ENCODE measurements at regions not wholly inside any gene's neighbourhood (a gene's known extent, or its start where the extent isn't known, plus 50 kb on each side); places are given as distances from the start of the nearest gene placed in this dataset.
"Not testable (repeated sequence)": the region's sequence is repeated elsewhere in the genome, so short reads cannot be mapped to it uniquely, and the experiment has no call there.

GRCh38 chr10:28445516-28445915 lies 87.4 kb upstream of the WAC start:
- no peaks in the 10 kb centered on the region for H3K27me3 ChIP-seq
- no peak overlapping the region for H3K27ac ChIP-seq
- intact Hi-C loops (cut with DNase I), result no loop called here
- DNase-seq, result no peak
- TF ChIP-seq, protein P1, sequence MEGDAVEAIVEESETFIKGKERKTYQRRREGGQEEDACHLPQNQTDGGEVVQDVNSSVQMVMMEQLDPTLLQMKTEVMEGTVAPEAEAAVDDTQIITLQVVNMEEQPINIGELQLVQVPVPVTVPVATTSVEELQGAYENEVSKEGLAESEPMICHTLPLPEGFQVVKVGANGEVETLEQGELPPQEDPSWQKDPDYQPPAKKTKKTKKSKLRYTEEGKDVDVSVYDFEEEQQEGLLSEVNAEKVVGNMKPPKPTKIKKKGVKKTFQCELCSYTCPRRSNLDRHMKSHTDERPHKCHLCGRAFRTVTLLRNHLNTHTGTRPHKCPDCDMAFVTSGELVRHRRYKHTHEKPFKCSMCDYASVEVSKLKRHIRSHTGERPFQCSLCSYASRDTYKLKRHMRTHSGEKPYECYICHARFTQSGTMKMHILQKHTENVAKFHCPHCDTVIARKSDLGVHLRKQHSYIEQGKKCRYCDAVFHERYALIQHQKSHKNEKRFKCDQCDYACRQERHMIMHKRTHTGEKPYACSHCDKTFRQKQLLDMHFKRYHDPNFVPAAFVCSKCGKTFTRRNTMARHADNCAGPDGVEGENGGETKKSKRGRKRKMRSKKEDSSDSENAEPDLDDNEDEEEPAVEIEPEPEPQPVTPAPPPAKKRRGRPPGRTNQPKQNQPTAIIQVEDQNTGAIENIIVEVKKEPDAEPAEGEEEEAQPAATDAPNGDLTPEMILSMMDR (IDR thresholded peaks at IDR 0.05), result no peak
- H3K4me1 ChIP-seq, result no peaks in the 10 kb centered on the region
- H3K36me3 ChIP-seq, result no peaks in the 10 kb centered on the region
- no peaks in the 10 kb centered on the region for H3K9me3 ChIP-seq
- no peak for ATAC-seq
- H3K4me3 ChIP-seq, result no peak overlapping the region

GRCh38 chr10:28449382-28449781 lies 83.5 kb upstream of the WAC start:
- H3K4me1 ChIP-seq, result no peaks in the 10 kb centered on the region
- H3K27me3 ChIP-seq, result no peaks in the 10 kb centered on the region
- no peaks in the 10 kb centered on the region for H3K36me3 ChIP-seq
- DNase-seq, result no peak
- no peaks in the 10 kb centered on the region for H3K9me3 ChIP-seq
- no peak overlapping the region for H3K27ac ChIP-seq
- TF ChIP-seq, protein P1 (IDR thresholded peaks at IDR 0.05), result no peak
- intact Hi-C loops (cut with DNase I), result no loop called here
- H3K4me3 ChIP-seq, result no peak overlapping the region
- ATAC-seq, result no peak

- H3K27me3 ChIP-seq, result no peaks in the 10 kb centered on the region
- no peaks in the 10 kb centered on the region for H3K9me3 ChIP-seq
- H3K27ac ChIP-seq, result no peak overlapping the region
- H3K4me1 ChIP-seq, result no peaks in the 10 kb centered on the region
- intact Hi-C loops (cut with DNase I), result no loop called here
- no peak for ATAC-seq
- H3K36me3 ChIP-seq, result no peaks in the 10 kb centered on the region
- H3K4me3 ChIP-seq, result no peak overlapping the region
- TF ChIP-seq, protein P1 (IDR thresholded peaks at IDR 0.05), result no peak
- no peak for DNase-seq
These were observed 83.0 kb upstream of the WAC start for GRCh38 chr10:28449926-28450325.

- TF ChIP-seq, protein P1 (IDR thresholded peaks at IDR 0.05), result no peak
- Histone ChIP-seq H3K27me3 (no peaks in the 10 kb centered on the region), H3K4me1 (no peaks in the 10 kb centered on the region), H3K9me3 (no peaks in the 10 kb centered on the region), H3K36me3 (no peaks in the 10 kb centered on the region), H3K27ac (no peak overlapping the region), H3K4me3 (no peak overlapping the region)
- ATAC-seq, result no peak
- DNase-seq, result no peak
- intact Hi-C loops (cut with DNase I), result no loop called here
These were observed 79.0 kb upstream of the WAC start for GRCh38 chr10:28453926-28454325.

DNA sequence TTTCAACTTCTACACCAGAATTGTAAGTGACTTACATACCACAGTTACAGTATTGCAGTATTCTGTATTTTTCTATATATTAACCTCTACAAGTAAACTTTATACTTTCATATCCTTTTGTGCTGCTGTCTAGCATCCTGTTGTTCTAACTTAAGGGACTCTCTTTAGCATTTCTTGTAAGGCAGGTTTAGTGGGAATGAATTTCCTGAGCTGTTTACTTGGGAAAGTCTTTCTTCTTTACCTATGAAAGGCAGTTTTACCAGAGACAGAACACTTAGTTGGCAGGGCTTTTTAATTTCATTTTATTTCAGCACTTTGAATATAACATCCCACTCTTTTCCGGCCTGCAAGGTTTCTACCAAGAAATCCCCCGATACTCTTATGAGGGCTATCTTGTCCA lies 75.8 kb upstream of the WAC start:
- TF ChIP-seq, protein P1 (IDR thresholded peaks at IDR 0.05), result no peak
- Histone ChIP-seq H3K27ac (no peak overlapping the region), H3K36me3 (no peaks in the 10 kb centered on the region), H3K9me3 (no peaks in the 10 kb centered on the region), H3K4me3 (no peak overlapping the region), H3K4me1 (no peaks in the 10 kb centered on the region), H3K27me3 (no peaks in the 10 kb centered on the region)
- DNase-seq (no peak), ATAC-seq (no peak)
- intact Hi-C loops (cut with DNase I), result no loop called here

DNA sequence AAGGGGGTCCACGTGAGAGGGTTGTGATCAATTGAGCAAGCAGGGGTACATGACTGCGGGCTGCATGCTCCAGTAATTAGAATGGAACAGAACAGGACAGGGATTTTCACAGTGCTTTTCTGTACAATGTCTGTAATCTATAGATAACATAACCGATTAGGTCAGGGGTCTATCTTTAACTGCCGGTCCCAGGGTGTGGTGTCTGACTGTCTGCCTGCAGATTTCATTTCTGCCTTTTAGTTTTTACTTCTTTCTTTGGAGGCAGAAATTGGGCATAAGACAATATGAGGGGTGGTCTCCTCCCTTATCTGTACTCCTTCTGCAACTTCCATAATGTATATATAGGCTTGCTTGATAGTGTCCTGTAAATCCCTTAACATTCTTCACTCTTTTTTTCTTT lies 75.0 kb upstream of the WAC start:
- H3K9me3 ChIP-seq; DNase-seq; H3K4me1 ChIP-seq; H3K27ac ChIP-seq; H3K27me3 ChIP-seq; intact Hi-C loops (cut with DNase I); H3K4me3 ChIP-seq; H3K36me3 ChIP-seq; ATAC-seq: not testable (repeated sequence)

Data from upper lobe of right lung (tissue), 1 donor.